Loucy (cell line): ENCODE measurements at regions not wholly inside any gene's neighbourhood (a gene's known extent, or its start where the extent isn't known, plus 50 kb on each side); places are given as distances from the start of the nearest gene placed in this dataset.

Source experiments
- EZH2phosphoT487 ChIP-seq: fragments of 200-600 bp; IDR thresholded peaks from 2 replicates; pipeline ENCODE4 v1.6.1; 2018; ENCODE audit warnings: antibody characterized with exemption, mild to moderate bottlenecking, moderate library complexity, borderline replicate concordance
- TF ChIP-seq, protein P1 (sequence below): fragments of 200-600 bp; sonication (generic); conservative IDR thresholded peaks from 2 replicates; pipeline ENCODE4 v1.5.1; 2014; ENCODE audit warnings: mild to moderate bottlenecking, antibody characterized with exemption, low read length

DNA sequence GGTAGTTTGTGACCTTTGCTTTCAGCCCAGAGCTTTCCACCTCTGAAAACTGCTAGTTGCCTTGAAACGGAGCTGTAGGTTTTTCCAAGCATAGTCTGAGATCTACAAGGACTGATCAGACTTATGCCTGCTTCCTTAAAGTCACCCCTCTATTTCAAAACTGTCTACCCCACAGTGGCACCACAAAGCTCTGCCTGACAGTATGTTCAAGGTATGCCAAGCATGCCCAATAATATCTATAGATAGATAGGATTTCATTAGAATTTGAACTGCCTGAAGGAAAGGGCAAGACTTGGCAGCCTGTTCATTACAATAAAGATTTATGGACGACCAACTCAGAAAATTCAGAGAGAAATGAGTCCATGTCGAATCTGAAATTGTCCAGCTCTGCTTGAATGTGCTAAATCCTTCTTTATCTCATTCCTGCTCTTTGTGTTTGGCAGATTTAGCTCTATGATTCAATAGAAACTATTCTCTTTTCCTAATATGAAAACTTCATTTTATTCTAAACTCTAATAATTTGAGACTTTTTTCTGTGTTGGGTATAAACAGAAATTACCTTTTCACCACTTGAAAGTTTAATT lies 227.6 kb upstream of the TBC1D5 start:
- TF ChIP-seq, protein P1, sequence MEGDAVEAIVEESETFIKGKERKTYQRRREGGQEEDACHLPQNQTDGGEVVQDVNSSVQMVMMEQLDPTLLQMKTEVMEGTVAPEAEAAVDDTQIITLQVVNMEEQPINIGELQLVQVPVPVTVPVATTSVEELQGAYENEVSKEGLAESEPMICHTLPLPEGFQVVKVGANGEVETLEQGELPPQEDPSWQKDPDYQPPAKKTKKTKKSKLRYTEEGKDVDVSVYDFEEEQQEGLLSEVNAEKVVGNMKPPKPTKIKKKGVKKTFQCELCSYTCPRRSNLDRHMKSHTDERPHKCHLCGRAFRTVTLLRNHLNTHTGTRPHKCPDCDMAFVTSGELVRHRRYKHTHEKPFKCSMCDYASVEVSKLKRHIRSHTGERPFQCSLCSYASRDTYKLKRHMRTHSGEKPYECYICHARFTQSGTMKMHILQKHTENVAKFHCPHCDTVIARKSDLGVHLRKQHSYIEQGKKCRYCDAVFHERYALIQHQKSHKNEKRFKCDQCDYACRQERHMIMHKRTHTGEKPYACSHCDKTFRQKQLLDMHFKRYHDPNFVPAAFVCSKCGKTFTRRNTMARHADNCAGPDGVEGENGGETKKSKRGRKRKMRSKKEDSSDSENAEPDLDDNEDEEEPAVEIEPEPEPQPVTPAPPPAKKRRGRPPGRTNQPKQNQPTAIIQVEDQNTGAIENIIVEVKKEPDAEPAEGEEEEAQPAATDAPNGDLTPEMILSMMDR: no peak
- TF ChIP-seq EZH2phosphoT487: no peak
